Adrenal gland (tissue), 5 donors: ENCODE measurements at regions not wholly inside any gene's neighbourhood (a gene's known extent, or its start where the extent isn't known, plus 50 kb on each side); places are given as distances from the start of the nearest gene placed in this dataset.

Source experiments
- CTCF ChIP-seq, 6 experiments: fragments of 450-650 bp in 4 of 6; fragments of 200-600 bp in 2 of 6; sonication (generic) in 1 of 6; IDR thresholded peaks; 1 replicate in 5 of 6; 2 replicates in 1 of 6; pipeline versions ENCODE4 v1.5.1 to v1.8.0; 2016 to 2021; ENCODE audit warnings: antibody characterized with exemption in 6 of 6, mild to moderate bottlenecking in 2 of 6, moderate library complexity in 1 of 6
- POLR2A ChIP-seq, 2 donors: fragments of 450-650 bp; IDR thresholded peaks; one replicate each; pipeline ENCODE4 v1.6.1; 2017; ENCODE audit warnings: antibody characterized with exemption in 2 of 2, mild to moderate bottlenecking in 2 of 2, moderate library complexity in 1 of 2
- donor health status: DM: no; HTN: no; CAD: no.

- no peak for TF ChIP-seq CTCF (IDR thresholded peaks at IDR 0.05)
- TF ChIP-seq POLR2A (IDR thresholded peaks at IDR 0.05), result no peak
These were observed 111.4 kb downstream of the LHX2 start for GRCh38 chr9:124122813-124123462.
